Erythroblast (primary cell): ENCODE measurements at regions not wholly inside any gene's neighbourhood (a gene's known extent, or its start where the extent isn't known, plus 50 kb on each side); places are given as distances from the start of the nearest gene placed in this dataset.

Experiments used
- GATA1 ChIP-seq: IDR thresholded peaks from 2 replicates; pipeline ENCODE4 v1.6.1; 2011; ENCODE audit warnings: low read depth, mild to moderate bottlenecking, control low read depth, low read length, moderate library complexity
- POLR2A ChIP-seq: IDR thresholded peaks from 2 replicates; pipeline ENCODE4 v1.6.1; 2011; ENCODE audit warnings: mild to moderate bottlenecking, low read length

DNA sequence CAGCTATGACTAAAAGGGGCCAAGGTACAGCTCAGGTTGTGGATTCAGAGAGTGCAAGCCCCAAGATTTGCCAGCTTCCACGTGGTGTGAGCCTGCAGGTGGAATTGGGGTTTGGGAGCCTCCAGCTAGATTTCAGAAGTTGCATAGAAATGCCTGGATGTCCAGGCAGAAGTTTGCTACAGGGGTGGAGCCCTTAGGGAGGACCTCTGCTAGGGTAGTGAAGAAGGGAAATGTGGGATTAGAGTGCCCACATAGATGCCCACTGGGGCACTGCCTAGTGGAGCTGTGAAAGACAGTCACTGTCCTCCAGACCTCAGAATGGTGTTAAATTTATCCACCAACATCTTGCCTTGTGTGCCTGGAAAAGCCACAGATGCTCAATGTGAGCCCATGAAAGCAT lies 255.1 kb downstream of the BMP2 start:
- no peak for TF ChIP-seq POLR2A
- TF ChIP-seq GATA1 = no peak
